HG03432 (cell line): ENCODE measurements at regions not wholly inside any gene's neighbourhood (a gene's known extent, or its start where the extent isn't known, plus 50 kb on each side); places are given as distances from the start of the nearest gene placed in this dataset.
"Not testable (repeated sequence)": the region's sequence is repeated elsewhere in the genome, so short reads cannot be mapped to it uniquely, and the experiment has no call there.

Source experiments
- ATAC-seq: cut with Tn5 transposase; IDR thresholded peaks from one replicate; pipeline ENCODE4 v1.9.1; 2021; ENCODE audit warnings: mild to moderate bottlenecking, moderate library complexity; ENCODE audit not compliant: unreplicated experiment

GRCh38 chrX:65451663-65452062, 82.9 kb downstream of the LAS1L start:
- ATAC-seq = peak; percentile 79

DNA sequence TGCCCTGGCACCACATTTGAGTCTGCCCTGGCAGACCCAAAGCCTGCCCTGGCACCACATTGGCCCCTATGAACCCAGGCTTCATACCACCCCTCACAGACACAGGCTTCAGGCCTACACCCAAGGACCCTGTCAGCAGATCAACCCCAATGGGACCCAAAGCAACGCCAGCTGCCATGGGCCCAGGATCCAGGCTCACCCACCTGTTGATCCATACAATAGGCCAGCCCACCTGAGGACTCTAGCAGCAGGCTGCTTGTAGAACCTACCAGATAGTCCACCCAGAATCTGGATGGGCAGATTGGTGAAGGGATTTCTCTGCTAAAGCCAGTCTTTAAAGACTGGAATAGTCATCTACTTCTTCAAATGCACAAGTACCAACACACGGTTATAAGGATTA, 114.4 kb downstream of the LAS1L start:
- no peak for ATAC-seq

DNA sequence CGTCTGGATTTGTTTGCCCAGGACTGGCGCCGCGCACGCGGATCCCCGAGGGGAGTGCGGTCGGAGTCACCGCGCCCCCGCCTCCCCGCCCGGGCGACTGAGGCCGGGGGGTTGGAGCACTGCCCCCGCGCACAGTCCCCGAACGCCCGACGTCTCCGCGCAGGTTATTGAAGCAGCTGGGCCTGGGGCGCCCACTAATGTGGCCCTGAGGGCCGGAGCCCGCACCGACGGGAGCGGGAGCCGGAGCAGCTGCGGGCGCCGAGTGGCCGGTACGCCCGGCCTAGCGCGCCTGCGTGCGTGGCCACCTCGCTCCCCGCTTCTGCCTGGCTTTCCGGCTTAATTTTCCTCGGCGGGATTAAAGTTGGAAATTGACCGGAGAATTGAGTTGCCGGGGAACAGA, 126.9 kb downstream of the LAS1L start:
- not testable (repeated sequence) for ATAC-seq

GRCh38 chrX:65407157-65407626, 127.4 kb downstream of the LAS1L start:
- ATAC-seq = peak; percentile 40

GRCh38 chrX:65406532-65406931, 128.1 kb downstream of the LAS1L start:
- ATAC-seq = peak; percentile 48

- no peak for ATAC-seq
These were observed 142.3 kb downstream of the LAS1L start for GRCh38 chrX:65392284-65392683.

GRCh38 chrX:65389120-65389519, 145.5 kb downstream of the LAS1L start:
- ATAC-seq = not testable (repeated sequence)
